22Rv1 (cell line): ENCODE measurements at regions not wholly inside any gene's neighbourhood (a gene's known extent, or its start where the extent isn't known, plus 50 kb on each side); places are given as distances from the start of the nearest gene placed in this dataset.

Source experiments
- CTCF ChIP-seq: fragments of 450-650 bp; IDR thresholded peaks from 2 replicates; pipeline ENCODE4 v1.5.1; 2017; ENCODE audit warnings: mild to moderate bottlenecking
- ZFX ChIP-seq: fragments of 450-650 bp; IDR thresholded peaks from 2 replicates; pipeline ENCODE4 v1.6.1; 2017; ENCODE audit warnings: antibody characterized with exemption, borderline replicate concordance

DNA sequence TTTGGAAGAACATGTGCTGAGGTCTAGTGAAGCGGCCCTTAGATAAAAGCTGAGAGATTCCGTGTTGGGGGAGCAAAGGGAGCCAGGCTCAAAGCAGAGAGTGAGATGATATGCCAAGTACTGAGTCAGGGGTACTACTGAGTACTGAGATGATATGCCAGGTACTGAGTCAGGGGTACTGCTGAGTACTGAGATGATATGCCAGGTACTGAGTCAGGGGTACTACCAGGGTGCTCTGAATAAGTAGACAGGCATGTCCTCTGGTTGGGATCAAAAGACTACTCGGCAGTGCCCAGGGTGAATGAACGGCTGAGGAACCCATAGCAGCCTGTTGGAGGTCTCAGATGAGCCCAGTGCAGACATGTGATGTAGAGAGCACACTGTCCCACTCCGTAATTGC lies 239.0 kb downstream of the SOX9 start:
- TF ChIP-seq CTCF (no peak), ZFX (no peak)
